Stomach (tissue), 4 donors: ENCODE measurements at regions not wholly inside any gene's neighbourhood (a gene's known extent, or its start where the extent isn't known, plus 50 kb on each side); places are given as distances from the start of the nearest gene placed in this dataset.

Source experiments
- EP300 ChIP-seq: sonication (generic); formaldehyde crosslinking; IDR thresholded peaks from one replicate; pipeline ENCODE4 v1.6.1; 2017; ENCODE audit warnings: antibody characterized with exemption
- POLR2A ChIP-seq, 4 donors: fragments of 450-650 bp; IDR thresholded peaks; one replicate each; pipeline ENCODE4 v1.6.1; 2016; ENCODE audit warnings: antibody characterized with exemption in 4 of 4, control low read depth in 2 of 4, mild to moderate bottlenecking in 1 of 4, moderate library complexity in 1 of 4
- POLR2AphosphoS5 ChIP-seq, 3 donors: sonication (generic); formaldehyde crosslinking; IDR thresholded peaks; one replicate each; pipeline ENCODE4 v1.6.1; 2016; ENCODE audit warnings: antibody characterized with exemption in 3 of 3
- TF ChIP-seq, protein P1 (sequence below), 7 experiments: fragments of 450-650 bp in 4 of 7; fragments of 200-600 bp in 3 of 7; sonication (generic) in 3 of 7; IDR thresholded peaks; one replicate each; pipeline ENCODE4 v1.5.1; 2016 to 2019; ENCODE audit warnings: antibody characterized with exemption in 7 of 7, control low read depth in 2 of 7, mild to moderate bottlenecking in 1 of 7

DNA sequence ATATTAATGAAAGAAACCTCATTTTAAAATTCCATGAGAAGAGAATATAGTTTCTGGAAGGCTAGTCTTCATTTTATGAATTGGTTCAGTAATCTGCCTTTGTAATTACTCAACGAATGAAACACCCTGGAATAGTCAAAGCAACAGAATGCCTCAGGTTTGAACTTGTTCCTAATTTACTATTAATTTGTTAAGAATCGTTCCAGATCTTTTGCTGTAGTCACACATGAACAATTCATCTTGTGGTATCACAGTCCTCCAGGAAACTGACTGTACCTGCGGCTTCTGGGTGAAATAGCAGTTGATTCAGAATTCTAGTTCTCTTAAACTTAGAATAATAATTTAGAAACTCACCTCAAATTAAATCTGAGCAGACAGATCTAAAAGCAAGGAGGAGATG is 282.7 kb upstream of the MAP2 start:
- TF ChIP-seq, protein P1, sequence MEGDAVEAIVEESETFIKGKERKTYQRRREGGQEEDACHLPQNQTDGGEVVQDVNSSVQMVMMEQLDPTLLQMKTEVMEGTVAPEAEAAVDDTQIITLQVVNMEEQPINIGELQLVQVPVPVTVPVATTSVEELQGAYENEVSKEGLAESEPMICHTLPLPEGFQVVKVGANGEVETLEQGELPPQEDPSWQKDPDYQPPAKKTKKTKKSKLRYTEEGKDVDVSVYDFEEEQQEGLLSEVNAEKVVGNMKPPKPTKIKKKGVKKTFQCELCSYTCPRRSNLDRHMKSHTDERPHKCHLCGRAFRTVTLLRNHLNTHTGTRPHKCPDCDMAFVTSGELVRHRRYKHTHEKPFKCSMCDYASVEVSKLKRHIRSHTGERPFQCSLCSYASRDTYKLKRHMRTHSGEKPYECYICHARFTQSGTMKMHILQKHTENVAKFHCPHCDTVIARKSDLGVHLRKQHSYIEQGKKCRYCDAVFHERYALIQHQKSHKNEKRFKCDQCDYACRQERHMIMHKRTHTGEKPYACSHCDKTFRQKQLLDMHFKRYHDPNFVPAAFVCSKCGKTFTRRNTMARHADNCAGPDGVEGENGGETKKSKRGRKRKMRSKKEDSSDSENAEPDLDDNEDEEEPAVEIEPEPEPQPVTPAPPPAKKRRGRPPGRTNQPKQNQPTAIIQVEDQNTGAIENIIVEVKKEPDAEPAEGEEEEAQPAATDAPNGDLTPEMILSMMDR (IDR thresholded peaks at IDR 0.05) = no peak
- no peak for TF ChIP-seq POLR2A (IDR thresholded peaks at IDR 0.05)
- TF ChIP-seq EP300 = no peak
- TF ChIP-seq POLR2AphosphoS5 (IDR thresholded peaks at IDR 0.05) = no peak
